H9 (cell line): ENCODE measurements at regions not wholly inside any gene's neighbourhood (a gene's known extent, or its start where the extent isn't known, plus 50 kb on each side); places are given as distances from the start of the nearest gene placed in this dataset.

Source experiments
- DNase-seq: peaks from one replicate; pipeline ENCODE4 v3.0.0-alpha.2; 2017
- H2AFZ ChIP-seq: one replicate; pipeline ENCODE4 v1.6.1; 2013; ENCODE audit warnings: mild to moderate bottlenecking, low read length, control low read depth, moderate library complexity
- H2AK5ac ChIP-seq: 2 replicates; pipeline ENCODE4 v1.6.1; 2013; ENCODE audit warnings: low read length, control low read depth, mixed read lengths; ENCODE audit not compliant: insufficient read length
- H2BK120ac ChIP-seq: one replicate; pipeline ENCODE4 v1.6.1; 2013; ENCODE audit warnings: low read depth, mild to moderate bottlenecking, low read length, control low read depth, inconsistent platforms; ENCODE audit not compliant: poor library complexity, severe bottlenecking
- H2BK12ac ChIP-seq: 2 replicates; pipeline ENCODE4 v1.6.1; 2013; ENCODE audit warnings: low read length, control low read depth, mixed read lengths, low read depth; ENCODE audit not compliant: insufficient read length
- H2BK15ac ChIP-seq: 2 replicates; pipeline ENCODE4 v1.6.1; 2013; ENCODE audit warnings: low read depth, low read length, control low read depth
- H2BK20ac ChIP-seq: one replicate; pipeline ENCODE4 v1.6.1; 2013; ENCODE audit warnings: low read depth, mild to moderate bottlenecking, low read length, control low read depth, inconsistent platforms; ENCODE audit not compliant: poor library complexity, severe bottlenecking
- H2BK5ac ChIP-seq: 2 replicates; pipeline ENCODE4 v1.6.1; 2013; ENCODE audit warnings: low read length, control low read depth, mixed read lengths; ENCODE audit not compliant: insufficient read length
- H3K14ac ChIP-seq: 2 replicates; pipeline ENCODE4 v1.6.1; 2013; ENCODE audit warnings: low read length, control low read depth; ENCODE audit not compliant: insufficient read depth
- H3K18ac ChIP-seq: 2 replicates; pipeline ENCODE4 v1.6.1; 2013; ENCODE audit warnings: low read depth, mild to moderate bottlenecking, mixed read lengths, low read length, control low read depth; ENCODE audit not compliant: insufficient read length
- H3K23ac ChIP-seq: 2 replicates; pipeline ENCODE4 v1.6.1; 2013; ENCODE audit warnings: low read length, control low read depth, mixed read lengths, low read depth; ENCODE audit not compliant: insufficient read length
- H3K23me2 ChIP-seq: 2 replicates; pipeline ENCODE4 v1.6.1; 2013; ENCODE audit warnings: low read depth, mild to moderate bottlenecking, mixed read lengths, low read length, control low read depth; ENCODE audit not compliant: insufficient read length, poor library complexity, severe bottlenecking
- H3K27ac ChIP-seq: 2 replicates; pipeline ENCODE4 v1.5.1; 2013; ENCODE audit warnings: low read length, control low read depth, mixed read lengths, low read depth; ENCODE audit not compliant: insufficient read length
- H3K27me3 ChIP-seq: 2 replicates; pipeline ENCODE4 v1.6.1; 2013; ENCODE audit warnings: low read length, control low read depth, inconsistent platforms; ENCODE audit not compliant: insufficient read depth
- H3K4ac ChIP-seq: 2 replicates; pipeline ENCODE4 v1.6.1; 2013; ENCODE audit warnings: low read depth, mild to moderate bottlenecking, control low read depth, inconsistent platforms, low read length, moderate library complexity
- H3K4me1 ChIP-seq: 2 replicates; pipeline ENCODE4 v1.6.1; 2013; ENCODE audit warnings: low read length, control low read depth, inconsistent platforms; ENCODE audit not compliant: insufficient read depth
- H3K4me2 ChIP-seq: 2 replicates; pipeline ENCODE4 v1.6.1; 2013; ENCODE audit warnings: low read length, control low read depth, mixed read lengths; ENCODE audit not compliant: insufficient read length, insufficient read depth
- H3K56ac ChIP-seq: 2 replicates; pipeline ENCODE4 v1.6.1; 2013; ENCODE audit warnings: low read depth, mild to moderate bottlenecking, mixed read lengths, low read length, control low read depth; ENCODE audit not compliant: insufficient read length
- H3K79me1 ChIP-seq: 2 replicates; pipeline ENCODE4 v1.6.1; 2013; ENCODE audit warnings: low read depth, mild to moderate bottlenecking, moderate library complexity, low read length, control low read depth, inconsistent platforms; ENCODE audit not compliant: insufficient read depth, poor library complexity, severe bottlenecking
- H3K79me2 ChIP-seq: 2 replicates; pipeline ENCODE4 v1.6.1; 2013; ENCODE audit warnings: low read length, control low read depth, inconsistent platforms; ENCODE audit not compliant: insufficient read depth
- H3K9ac ChIP-seq: 2 replicates; pipeline ENCODE4 v1.6.1; 2013; ENCODE audit warnings: low read length, control low read depth, mixed read lengths; ENCODE audit not compliant: insufficient read length; ENCODE audit errors: extremely low read depth
- H3K9me3 ChIP-seq: one replicate; pipeline ENCODE4 v1.6.1; 2013; ENCODE audit warnings: low read depth, low read length, inconsistent platforms; ENCODE audit not compliant: control insufficient read depth
- H3T11ph ChIP-seq: one replicate; pipeline ENCODE4 v1.6.1; 2013; ENCODE audit warnings: mild to moderate bottlenecking, low read length, control low read depth, inconsistent platforms
- H4K20me1 ChIP-seq: one replicate; pipeline ENCODE4 v1.6.1; 2013; ENCODE audit not compliant: control insufficient read depth, insufficient read length, insufficient read depth
- H4K5ac ChIP-seq: 2 replicates; pipeline ENCODE4 v1.6.1; 2013; ENCODE audit warnings: low read depth, mild to moderate bottlenecking, mixed read lengths, low read length, control low read depth; ENCODE audit not compliant: insufficient read length
- H4K8ac ChIP-seq: replicated peaks from 2 replicates; pipeline ENCODE4 v1.6.1; 2013; ENCODE audit warnings: low read length, control low read depth, mixed read lengths, low read depth; ENCODE audit not compliant: insufficient read length
- H4K91ac ChIP-seq: 2 replicates; pipeline ENCODE4 v1.6.1; 2013; ENCODE audit warnings: low read depth, mild to moderate bottlenecking, moderate library complexity, mixed read lengths, low read length, control low read depth; ENCODE audit not compliant: insufficient read length
- H3K27ac Mint-ChIP-seq, 3 experiments: 2 replicates in 2 of 3; 3 replicates in 1 of 3; pipeline ENCODE4 v1.8.0; 2020 to 2021; ENCODE audit warnings: mixed read lengths in 3 of 3, mild to moderate bottlenecking in 1 of 3, moderate library complexity in 1 of 3
- H3K27me3 Mint-ChIP-seq: 2 replicates; pipeline ENCODE4 v1.8.0; 2021; ENCODE audit warnings: low read depth, mild to moderate bottlenecking, moderate library complexity, mixed read lengths
- H3K36me3 Mint-ChIP-seq, 3 experiments: 2 replicates in 2 of 3; 3 replicates in 1 of 3; pipeline ENCODE4 v1.8.0; 2020 to 2021; ENCODE audit warnings: low read depth in 3 of 3, mixed read lengths in 3 of 3; ENCODE audit not compliant: insufficient read depth in 1 of 3
- H3K4me1 Mint-ChIP-seq, 2 experiments: 2 replicates each; pipeline ENCODE4 v1.8.0; 2020; ENCODE audit warnings: mixed read lengths in 2 of 2
- H3K4me3 Mint-ChIP-seq, 2 experiments: 2 replicates in 1 of 2; 3 replicates in 1 of 2; pipeline ENCODE4 v1.8.0; 2020 to 2021; ENCODE audit warnings: mild to moderate bottlenecking in 2 of 2, mixed read lengths in 2 of 2, moderate library complexity in 1 of 2
- H3K9me3 Mint-ChIP-seq, 2 experiments: 2 replicates in 1 of 2; 3 replicates in 1 of 2; pipeline ENCODE4 v1.8.0; 2020; ENCODE audit warnings: mild to moderate bottlenecking in 2 of 2, mixed read lengths in 2 of 2, moderate library complexity in 1 of 2
- CTCF ChIP-seq: fragments of 200-600 bp; sonication (generic); conservative IDR thresholded peaks from 3 replicates; pipeline ENCODE4 v1.8.0; 2021; ENCODE audit warnings: antibody characterized with exemption, mild to moderate bottlenecking
- WGBS: extraction: QIAGEN DNeasy Blood & Tissue Kit; methylation state at CpG from one replicate; pipeline ENCODE4 v1.1.7; 2013; ENCODE audit warnings: missing lambda C conversion rate, low lambda C conversion rate, mixed read lengths; ENCODE audit not compliant: insufficient read length; ENCODE audit errors: extremely low coverage; 5-methylcytosine and 5-hydroxymethylcytosine counted together

- no peak overlapping the region for H4K91ac ChIP-seq
- no peak overlapping the region for H2AFZ ChIP-seq
- no peak overlapping the region for H2BK5ac ChIP-seq
- Mint-ChIP-seq H3K27me3 (peaks cover 5% of the 10 kb centered on the region), H3K27ac (no peak overlapping the region), H3K36me3 (no peaks in the 10 kb centered on the region), H3K9me3 (no peaks in the 10 kb centered on the region), H3K4me1 (peaks cover 25 to 36% of the 10 kb centered on the region in 2 experiments), H3K4me3 (no peak overlapping the region)
- no peak overlapping the region for H3K56ac ChIP-seq
- H3K9me3 ChIP-seq = no peaks in the 10 kb centered on the region
- TF ChIP-seq CTCF = no peak
- H3K4me1 ChIP-seq = peaks cover 6% of the 10 kb centered on the region; the same call in 1 of the 2 replicates
- no peak overlapping the region for H3K4ac ChIP-seq
- H3K4me2 ChIP-seq = no peak overlapping the region
- H2AK5ac ChIP-seq = no peak overlapping the region
- no peaks in the 10 kb centered on the region for H3K23me2 ChIP-seq
- DNase-seq = no peak
- no peaks in the 10 kb centered on the region for H3K79me1 ChIP-seq
- no peak overlapping the region for H2BK15ac ChIP-seq
- H3K18ac ChIP-seq = no peak overlapping the region
- no peak overlapping the region for H2BK120ac ChIP-seq
- no CpG with 5 or more reads among the region's 8 CpGs for WGBS
- no peaks in the 10 kb centered on the region for H3K79me2 ChIP-seq
- no peak overlapping the region for H2BK12ac ChIP-seq
- no peak overlapping the region for H2BK20ac ChIP-seq
- no peak overlapping the region for H4K5ac ChIP-seq
- no peaks in the 10 kb centered on the region for H4K20me1 ChIP-seq
- H3K27me3 ChIP-seq = no peaks in the 10 kb centered on the region
- no peak overlapping the region for H3K23ac ChIP-seq
- no peak overlapping the region for H3K9ac ChIP-seq
- no peak overlapping the region for H3T11ph ChIP-seq
- H4K8ac ChIP-seq = no peak overlapping the region
- no peak overlapping the region for H3K27ac ChIP-seq
- no peak overlapping the region; the same call in 1 of the 2 replicates for H3K14ac ChIP-seq
These were observed 176.0 kb upstream of the LINGO1 start for GRCh38 chr15:77808581-77809177.
